Muscle of back (tissue), 3 donors: ENCODE measurements at regions not wholly inside any gene's neighbourhood (a gene's known extent, or its start where the extent isn't known, plus 50 kb on each side); places are given as distances from the start of the nearest gene placed in this dataset.
"Not testable (repeated sequence)": the region's sequence is repeated elsewhere in the genome, so short reads cannot be mapped to it uniquely, and the experiment has no call there.

ENCODE experiments used
- DNase-seq, 3 donors: peaks; one replicate each; pipeline versions ENCODE4 v3.0.0 to v3.0.0-alpha.2; 2013

DNA sequence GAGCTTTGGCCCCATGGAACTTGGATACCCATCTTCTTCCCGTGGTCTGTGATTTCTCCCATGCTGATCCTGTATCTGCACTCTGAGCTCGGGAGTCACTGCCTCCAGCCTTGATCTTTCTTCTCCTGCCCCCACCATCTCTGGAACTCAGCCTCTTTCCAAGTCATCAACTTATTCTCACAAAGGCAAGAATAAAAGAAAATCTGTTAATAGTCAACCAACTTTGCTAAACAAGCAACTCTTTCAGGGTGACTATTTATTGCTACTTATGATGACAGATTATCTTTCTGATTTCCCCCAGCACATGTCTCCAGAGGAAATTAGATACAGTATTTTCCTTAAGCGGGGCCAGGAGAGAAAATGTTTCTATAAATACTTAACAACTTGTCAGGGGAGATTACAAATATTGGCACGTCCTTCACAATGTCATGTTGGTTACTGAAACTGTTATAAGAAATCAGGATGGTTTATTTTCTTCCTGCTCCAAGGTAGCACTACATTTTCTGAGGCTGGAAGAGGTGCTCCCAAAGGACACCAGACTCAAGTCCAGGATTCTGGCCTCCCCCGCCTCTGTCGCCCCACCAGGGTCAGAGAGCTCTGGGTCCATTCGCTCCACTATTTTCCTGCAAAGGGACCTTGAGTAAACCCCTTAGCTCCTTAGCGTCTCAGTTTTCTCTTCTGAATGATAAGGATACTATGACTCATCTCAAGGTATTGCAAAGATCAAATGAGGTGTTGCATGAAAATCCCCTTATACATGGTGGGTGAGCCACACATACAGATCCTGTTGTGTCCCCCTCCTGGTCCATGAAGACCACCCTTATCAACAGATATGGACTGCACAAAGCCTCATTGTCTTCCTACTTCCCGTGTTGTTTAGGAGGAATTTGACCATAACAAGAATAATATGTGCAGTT is 205.2 kb upstream of the WSCD1 start:
- no peak for DNase-seq

DNA sequence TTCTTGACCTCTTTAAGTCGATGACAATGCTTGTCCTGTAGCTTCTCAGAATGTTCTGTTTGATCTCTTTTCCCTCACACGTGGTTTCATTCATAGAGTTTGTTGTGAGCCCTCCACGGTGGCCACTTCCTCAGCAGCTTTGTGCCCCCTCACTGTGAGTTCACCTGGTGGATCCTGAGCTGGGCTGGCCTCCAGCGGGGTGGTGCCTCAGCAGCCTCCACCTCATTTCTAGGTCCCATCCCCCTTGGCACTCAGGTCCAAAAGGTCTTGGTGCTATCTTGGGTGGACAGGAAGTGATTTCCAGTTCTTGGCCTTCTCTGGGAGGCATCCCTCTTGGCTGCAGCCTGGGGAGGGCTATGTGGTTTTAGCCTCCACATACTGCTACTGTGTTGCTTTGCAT is 203.2 kb upstream of the WSCD1 start:
- no peak for DNase-seq

DNA sequence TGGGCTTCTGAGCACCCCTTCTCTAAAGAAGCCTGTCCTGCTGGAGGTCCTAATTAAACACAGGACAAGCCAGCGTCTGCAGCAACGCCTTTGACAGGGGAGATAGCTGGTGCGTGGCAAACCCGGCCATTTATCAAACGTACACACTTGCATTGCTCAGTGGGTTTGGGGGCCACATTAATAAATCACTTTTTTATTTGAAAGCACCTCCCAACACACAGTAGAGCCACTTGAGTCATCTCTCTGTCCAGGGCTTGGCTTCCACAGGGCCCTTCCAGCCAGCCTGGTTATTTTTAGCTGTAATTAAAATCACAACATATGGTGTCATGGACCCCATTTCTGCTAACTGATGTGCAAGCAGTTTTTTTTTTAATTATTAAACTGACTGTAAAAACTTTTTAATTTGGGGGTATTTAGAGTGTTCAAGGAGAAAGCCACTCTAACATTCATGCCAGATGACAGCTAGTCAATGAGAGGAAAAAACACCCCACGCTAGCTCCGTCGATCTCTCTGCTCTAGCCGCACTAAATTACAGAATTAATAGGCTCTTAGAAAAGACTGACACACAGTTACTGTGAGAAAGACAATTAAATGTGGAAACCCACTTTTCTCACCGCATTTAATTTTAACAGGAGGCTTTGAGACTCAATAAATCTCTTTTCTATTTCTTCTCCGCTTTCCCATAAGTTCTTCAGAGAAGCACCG is 201.0 kb upstream of the WSCD1 start:
- no peak for DNase-seq

DNA sequence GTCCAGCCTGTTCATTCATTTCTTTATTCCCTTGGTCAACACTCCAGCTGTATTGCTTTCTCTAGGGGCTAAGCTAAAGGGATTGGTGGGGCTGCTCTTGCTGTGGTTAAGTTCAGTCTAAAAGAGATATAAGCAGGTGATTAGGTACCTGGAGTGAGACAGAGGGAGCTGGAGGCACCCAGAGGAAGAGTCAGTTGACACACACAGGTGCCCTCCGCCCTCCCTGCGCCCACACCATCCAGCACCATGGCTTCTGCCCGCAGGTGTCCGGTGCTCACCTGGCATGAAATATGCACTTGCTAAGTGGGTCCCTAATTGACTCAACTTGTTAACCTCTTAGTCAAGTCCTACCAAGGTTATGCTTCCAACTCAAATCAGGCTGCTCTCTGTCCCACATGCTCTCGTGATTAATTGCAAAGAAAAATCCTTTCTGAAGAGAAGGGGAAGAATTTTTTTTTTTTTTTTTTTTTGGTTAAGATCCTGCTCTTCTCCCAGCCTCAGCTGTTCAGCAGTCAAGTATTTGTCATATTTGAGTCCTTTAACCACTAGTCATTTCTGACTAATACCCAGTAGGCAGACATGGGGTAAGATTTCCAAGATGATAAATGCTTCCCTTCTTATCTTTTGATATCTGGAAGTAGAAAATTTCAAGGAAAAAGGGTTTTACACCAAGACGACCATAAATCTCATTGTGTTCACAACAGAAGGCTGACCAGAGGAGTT is 199.8 kb upstream of the WSCD1 start:
- DNase-seq = no peak

- no peak for DNase-seq
Observed at GRCh38 chr17:5871666-5872065, 198.5 kb upstream of the WSCD1 start.

GRCh38 chr17:5872831-5873230 is 197.3 kb upstream of the WSCD1 start:
- no peak for DNase-seq

DNA sequence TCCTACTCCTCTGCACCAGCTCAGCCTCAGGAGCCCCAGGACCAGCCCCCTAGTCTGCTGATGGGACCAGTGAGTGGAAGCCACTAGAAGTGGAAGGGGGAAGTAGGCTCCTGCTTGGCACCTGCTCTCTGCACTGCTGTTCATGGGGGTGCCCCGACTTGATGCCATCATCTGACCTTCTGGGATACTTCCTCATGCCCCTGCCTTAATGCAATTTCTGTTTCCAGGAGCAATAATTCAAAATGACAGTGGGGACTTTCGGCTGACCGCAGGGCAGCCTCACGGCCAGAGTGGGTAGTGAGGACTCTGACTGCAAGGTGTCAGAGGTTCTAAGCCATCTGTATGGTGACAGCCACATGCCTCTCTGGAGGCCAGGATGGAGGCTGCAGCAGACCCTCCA is 196.4 kb upstream of the WSCD1 start:
- DNase-seq = no peak

DNA sequence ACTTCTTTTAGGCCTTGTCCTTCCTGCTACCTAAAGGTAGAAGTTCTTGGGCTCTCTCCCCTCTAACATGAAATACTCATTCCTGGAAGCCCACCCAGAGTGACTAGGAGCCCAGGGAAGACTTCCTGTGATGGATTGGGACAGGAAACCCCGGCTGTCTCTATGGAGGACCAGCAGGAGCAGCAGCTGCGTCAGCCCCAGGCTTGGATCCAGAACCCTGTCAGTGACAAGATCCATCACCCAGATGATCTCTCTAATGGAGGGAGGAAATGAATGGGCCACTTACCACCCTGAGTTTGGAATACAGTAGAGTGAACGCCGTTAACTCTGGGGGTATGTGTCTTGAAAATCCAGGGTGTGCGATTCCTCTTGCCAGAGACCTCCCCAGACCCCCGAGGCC is 195.7 kb upstream of the WSCD1 start:
- DNase-seq = peak; percentile 23 to 40 (median 34)

- no peak for DNase-seq
Observed at GRCh38 chr17:5877366-5877765, 192.8 kb upstream of the WSCD1 start.

DNA sequence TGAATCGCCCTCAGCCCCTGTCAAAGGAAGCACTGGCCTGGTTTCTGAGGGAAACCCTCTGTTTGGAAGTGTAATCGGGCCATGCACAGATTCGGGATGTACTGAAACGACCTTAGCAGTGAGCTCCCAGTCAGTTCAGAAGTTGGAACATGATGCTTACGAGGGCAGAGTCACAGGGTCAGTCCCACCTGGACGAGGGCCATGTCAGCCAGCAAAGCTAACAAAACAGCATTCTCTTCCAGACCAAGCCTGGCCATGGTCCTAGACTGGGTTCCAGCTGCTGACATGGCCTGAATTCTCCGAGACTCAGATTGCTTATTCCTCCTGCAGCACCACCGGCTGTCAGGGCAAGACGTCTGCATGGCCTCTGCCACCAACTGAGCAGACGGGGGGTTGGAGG is 192.2 kb upstream of the WSCD1 start:
- DNase-seq = peak; percentile 42 to 76 (median 68)

GRCh38 chr17:5881849-5882248 is 188.3 kb upstream of the WSCD1 start:
- DNase-seq = no peak

GRCh38 chr17:5883775-5884665 is 186.2 kb upstream of the WSCD1 start:
- no peak for DNase-seq

GRCh38 chr17:5885336-5885735 is 184.8 kb upstream of the WSCD1 start:
- no peak for DNase-seq

DNA sequence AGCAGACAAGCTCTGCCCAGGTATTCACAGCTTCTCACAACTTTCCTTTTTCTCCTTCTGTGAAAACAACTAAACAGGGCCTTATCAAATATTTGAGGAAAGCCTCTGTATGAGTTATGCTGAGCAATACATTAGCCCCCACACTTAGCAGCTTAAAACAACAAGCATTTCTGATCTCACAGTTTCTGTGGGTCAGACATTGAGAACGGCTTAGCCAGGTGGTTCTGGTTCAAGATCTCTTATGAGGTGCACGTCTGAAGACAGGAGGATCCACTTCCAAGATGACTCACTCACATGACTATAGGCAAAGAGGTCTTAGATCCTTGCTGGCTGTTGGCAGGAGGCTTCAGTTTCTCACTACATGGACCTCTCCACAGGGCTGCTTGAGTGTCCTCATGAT is 181.4 kb upstream of the WSCD1 start:
- no peak for DNase-seq

- no peak for DNase-seq
Observed at GRCh38 chr17:5892921-5893675, 177.1 kb upstream of the WSCD1 start.

GRCh38 chr17:5893741-5894140 is 176.4 kb upstream of the WSCD1 start:
- no peak for DNase-seq

- DNase-seq = no peak
Observed at GRCh38 chr17:5895276-5895675, 174.9 kb upstream of the WSCD1 start.

- no peak for DNase-seq
Observed at GRCh38 chr17:5896215-5896614, 174.0 kb upstream of the WSCD1 start.

DNA sequence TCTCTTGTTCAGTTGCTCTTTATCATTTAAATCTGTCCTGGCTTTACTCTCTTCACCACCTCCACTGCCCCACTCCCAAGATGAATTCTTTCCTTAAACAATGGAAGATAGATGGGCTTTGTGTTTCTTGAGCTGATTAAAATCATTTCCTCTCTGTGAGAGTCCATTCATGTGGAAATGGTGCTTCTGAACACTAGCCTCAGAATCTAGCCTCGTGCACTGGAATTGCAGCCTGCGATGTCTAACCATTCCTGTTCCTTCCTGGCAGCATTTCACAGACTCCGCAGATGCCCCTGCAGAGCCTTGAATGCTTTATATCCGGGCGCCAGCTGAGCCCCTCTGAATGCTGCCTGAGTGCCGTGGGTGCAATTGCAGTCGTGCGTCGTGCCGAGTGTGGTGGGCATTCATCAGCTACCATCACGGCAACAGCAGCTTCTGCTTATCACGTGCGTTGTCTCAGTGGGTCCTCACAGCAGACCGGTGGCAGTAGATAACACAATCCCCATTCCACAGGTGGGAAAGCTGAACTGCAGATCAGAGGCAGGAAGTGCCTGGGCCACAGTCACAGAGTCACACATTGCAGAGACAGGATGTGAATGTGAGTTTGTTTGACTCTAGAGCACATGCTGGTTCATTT is 172.8 kb upstream of the WSCD1 start:
- no peak for DNase-seq

DNA sequence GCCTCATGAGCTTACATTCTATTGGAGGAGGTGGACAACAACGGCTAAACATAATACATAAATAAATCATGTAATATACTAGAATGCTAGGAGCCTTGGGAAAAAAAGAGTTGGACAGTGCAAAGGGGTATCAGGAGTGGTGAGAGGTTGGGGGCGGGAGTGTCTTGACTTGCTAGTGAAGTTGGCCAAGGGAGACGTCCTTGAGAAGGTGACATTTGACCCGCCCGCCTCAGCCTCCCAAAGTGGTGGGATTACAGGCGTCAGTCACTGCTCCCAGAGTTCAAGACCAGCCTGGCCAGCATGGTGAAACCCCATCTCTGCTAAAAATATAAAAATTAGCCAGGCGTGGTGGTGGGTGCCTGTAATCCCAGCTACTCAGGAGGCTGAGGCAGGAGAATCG is 172.2 kb upstream of the WSCD1 start:
- DNase-seq = not testable (repeated sequence)
